WERI-Rb-1 (cell line): ENCODE measurements at regions not wholly inside any gene's neighbourhood (a gene's known extent, or its start where the extent isn't known, plus 50 kb on each side); places are given as distances from the start of the nearest gene placed in this dataset.

Experiments used
- DNase-seq: peaks from one replicate; pipeline ENCODE4 v3.0.0-alpha.2; 2020
- H3K27ac ChIP-seq: fragments of 250-450 bp; sonication (Bioruptor Pico); 2 replicates; pipeline ENCODE4 v1.5.1; 2020; ENCODE audit warnings: mild to moderate bottlenecking, moderate library complexity
- H3K27me3 ChIP-seq: fragments of 250-450 bp; sonication (Bioruptor Pico); 2 replicates; pipeline ENCODE4 v1.5.1; 2021; ENCODE audit warnings: mild to moderate bottlenecking, low read depth, moderate library complexity; ENCODE audit not compliant: insufficient read depth, severe bottlenecking
- H3K36me3 ChIP-seq: fragments of 250-450 bp; sonication (Bioruptor Pico); 2 replicates; pipeline ENCODE4 v1.5.1; 2020; ENCODE audit warnings: mild to moderate bottlenecking, moderate library complexity
- H3K4me3 ChIP-seq: 2 replicates; pipeline ENCODE4 v1.5.1; 2011; ENCODE audit warnings: low read depth, mild to moderate bottlenecking, control low read depth, low read length
- H3K9me3 ChIP-seq: fragments of 250-450 bp; sonication (Bioruptor Pico); 2 replicates; pipeline ENCODE4 v1.5.1; 2021; ENCODE audit warnings: mild to moderate bottlenecking, moderate library complexity; ENCODE audit not compliant: severe bottlenecking
- CTCF ChIP-seq: IDR thresholded peaks from 2 replicates; pipeline ENCODE4 v1.5.1; 2011; ENCODE audit warnings: low read depth, mild to moderate bottlenecking, control low read depth, inconsistent platforms, low read length

GRCh38 chr6:90448836-90449235 is 138.0 kb downstream of the MAP3K7 start:
- H3K36me3 ChIP-seq = no peaks in the 10 kb centered on the region
- H3K27me3 ChIP-seq = no peaks in the 10 kb centered on the region
- no peaks in the 10 kb centered on the region for H3K9me3 ChIP-seq
- H3K4me3 ChIP-seq = no peak overlapping the region
- no peak overlapping the region for H3K27ac ChIP-seq
- no peak for DNase-seq
- no peak for TF ChIP-seq CTCF

GRCh38 chr6:90446164-90446563 is 140.7 kb downstream of the MAP3K7 start:
- Histone ChIP-seq H3K27ac (no peak overlapping the region), H3K27me3 (no peaks in the 10 kb centered on the region), H3K4me3 (no peak overlapping the region), H3K36me3 (no peaks in the 10 kb centered on the region), H3K9me3 (no peaks in the 10 kb centered on the region)
- no peak for DNase-seq
- no peak for TF ChIP-seq CTCF

- no peak for DNase-seq
- TF ChIP-seq CTCF = no peak
- Histone ChIP-seq H3K4me3 (no peak overlapping the region), H3K27ac (no peak overlapping the region), H3K36me3 (no peaks in the 10 kb centered on the region), H3K27me3 (no peaks in the 10 kb centered on the region), H3K9me3 (no peaks in the 10 kb centered on the region)
Measured at GRCh38 chr6:90445533-90446108, 141.3 kb downstream of the MAP3K7 start.

GRCh38 chr6:90444160-90444714 is 142.6 kb downstream of the MAP3K7 start:
- H3K9me3 ChIP-seq = no peaks in the 10 kb centered on the region
- DNase-seq = no peak
- TF ChIP-seq CTCF = no peak
- H3K4me3 ChIP-seq = no peak overlapping the region
- H3K27ac ChIP-seq = no peak overlapping the region
- H3K36me3 ChIP-seq = no peaks in the 10 kb centered on the region
- no peaks in the 10 kb centered on the region for H3K27me3 ChIP-seq

- TF ChIP-seq CTCF = no peak
- DNase-seq = no peak
- no peaks in the 10 kb centered on the region for H3K36me3 ChIP-seq
- H3K4me3 ChIP-seq = no peak overlapping the region
- no peaks in the 10 kb centered on the region for H3K27me3 ChIP-seq
- H3K27ac ChIP-seq = no peak overlapping the region
- H3K9me3 ChIP-seq = no peaks in the 10 kb centered on the region
Measured at GRCh38 chr6:90442366-90442765, 144.5 kb downstream of the MAP3K7 start.

- DNase-seq = no peak
- Histone ChIP-seq H3K36me3 (no peaks in the 10 kb centered on the region), H3K27ac (no peak overlapping the region), H3K4me3 (no peak overlapping the region), H3K27me3 (no peaks in the 10 kb centered on the region), H3K9me3 (no peaks in the 10 kb centered on the region)
- no peak for TF ChIP-seq CTCF
Measured at GRCh38 chr6:90440586-90441283, 144.1 kb upstream of the BACH2 start.
